Lower lobe of right lung (tissue), 2 donors: ENCODE measurements at regions not wholly inside any gene's neighbourhood (a gene's known extent, or its start where the extent isn't known, plus 50 kb on each side); places are given as distances from the start of the nearest gene placed in this dataset.
A peak's percentile ranks its signal among the peaks of the same experiment; 100 is the strongest.

Source experiments
- ATAC-seq, 2 donors: fragments of 200-7000 bp; cut with Tn5 transposase; one replicate each; pipeline ENCODE4 v1.9.1; 2020 to 2022; ENCODE audit warnings: mild to moderate bottlenecking in 2 of 2, moderate library complexity in 2 of 2
- DNase-seq: peaks from one replicate; pipeline ENCODE4 v3.0.0-alpha.2; 2020
- H3K27ac ChIP-seq: fragments of 200-600 bp; one replicate; pipeline ENCODE4 v1.8.0; 2022
- H3K27me3 ChIP-seq: fragments of 200-600 bp; one replicate; pipeline ENCODE4 v1.8.0; 2022; ENCODE audit warnings: low read depth
- H3K36me3 ChIP-seq: fragments of 200-600 bp; one replicate; pipeline ENCODE4 v1.8.0; 2022; ENCODE audit warnings: mild to moderate bottlenecking
- H3K4me1 ChIP-seq: fragments of 200-600 bp; one replicate; pipeline ENCODE4 v1.8.0; 2022
- H3K4me3 ChIP-seq: fragments of 200-600 bp; one replicate; pipeline ENCODE4 v1.8.0; 2022; ENCODE audit warnings: mild to moderate bottlenecking
- H3K9me3 ChIP-seq: fragments of 200-600 bp; one replicate; pipeline ENCODE4 v1.8.0; 2022
- CTCF ChIP-seq: fragments of 200-600 bp; IDR thresholded peaks from one replicate; pipeline ENCODE4 v1.8.0; 2022; ENCODE audit warnings: antibody characterized with exemption, mild to moderate bottlenecking
- intact Hi-C: fragments of 100-400 bp; cut with DNase I; formaldehyde crosslinking; loops from one replicate; pipeline ENCODE4 v1.11.0; 2022
- donor health status: DM: no; HTN: yes; CAD: no; lungs with severe emphysema.

GRCh38 chr16:16797239-16797638 is 418.3 kb downstream of the NPIPA7 start:
- H3K27ac ChIP-seq = no peak overlapping the region
- H3K4me1 ChIP-seq = no peaks in the 10 kb centered on the region
- H3K27me3 ChIP-seq = no peaks in the 10 kb centered on the region
- H3K36me3 ChIP-seq = no peaks in the 10 kb centered on the region
- no peaks in the 10 kb centered on the region for H3K9me3 ChIP-seq
- intact Hi-C loops = no loop called here
- H3K4me3 ChIP-seq = no peak overlapping the region
- no peak for TF ChIP-seq CTCF
- DNase-seq (no peak), ATAC-seq (no peak)

GRCh38 chr16:16798504-16798903 is 419.6 kb downstream of the NPIPA7 start:
- intact Hi-C loops = no loop called here
- Histone ChIP-seq H3K4me3 (no peak overlapping the region), H3K27ac (no peak overlapping the region), H3K27me3 (no peaks in the 10 kb centered on the region), H3K36me3 (no peaks in the 10 kb centered on the region), H3K4me1 (no peaks in the 10 kb centered on the region), H3K9me3 (no peaks in the 10 kb centered on the region)
- DNase-seq (no peak), ATAC-seq (no peak)
- no peak for TF ChIP-seq CTCF

GRCh38 chr16:16805809-16806208 is 426.9 kb downstream of the NPIPA7 start:
- H3K4me3 ChIP-seq = no peak overlapping the region
- H3K36me3 ChIP-seq = no peaks in the 10 kb centered on the region
- intact Hi-C loops = no loop called here
- no peak for DNase-seq
- no peak for ATAC-seq
- no peaks in the 10 kb centered on the region for H3K9me3 ChIP-seq
- H3K4me1 ChIP-seq = no peaks in the 10 kb centered on the region
- no peak for TF ChIP-seq CTCF
- peaks cover 12% of the 10 kb centered on the region for H3K27me3 ChIP-seq
- no peak overlapping the region for H3K27ac ChIP-seq

GRCh38 chr16:16815641-16816040 is 436.7 kb downstream of the NPIPA7 start:
- Histone ChIP-seq H3K9me3 (no peaks in the 10 kb centered on the region), H3K27ac (no peak overlapping the region), H3K4me1 (no peaks in the 10 kb centered on the region), H3K4me3 (no peak overlapping the region), H3K27me3 (peaks cover 11% of the 10 kb centered on the region), H3K36me3 (no peaks in the 10 kb centered on the region)
- intact Hi-C loops = no loop called here
- no peak for TF ChIP-seq CTCF
- ATAC-seq (no peak), DNase-seq (no peak)

- intact Hi-C loops = no loop called here
- H3K27ac ChIP-seq = no peak overlapping the region
- peaks cover 4% of the 10 kb centered on the region for H3K27me3 ChIP-seq
- no peak overlapping the region for H3K4me3 ChIP-seq
- ATAC-seq = peak in 1 of 2 donors; percentile 47
- TF ChIP-seq CTCF = no peak
- H3K9me3 ChIP-seq = peaks cover 9% of the 10 kb centered on the region
- no peaks in the 10 kb centered on the region for H3K36me3 ChIP-seq
- H3K4me1 ChIP-seq = no peaks in the 10 kb centered on the region
- no peak for DNase-seq
Observed at GRCh38 chr16:16817196-16817595, 438.3 kb downstream of the NPIPA7 start.

- intact Hi-C loops = no loop called here
- Histone ChIP-seq H3K4me1 (no peaks in the 10 kb centered on the region), H3K36me3 (no peaks in the 10 kb centered on the region), H3K27ac (no peak overlapping the region), H3K27me3 (no peaks in the 10 kb centered on the region), H3K4me3 (no peak overlapping the region), H3K9me3 (peaks cover 9% of the 10 kb centered on the region)
- DNase-seq = no peak
- no peak for ATAC-seq
- no peak for TF ChIP-seq CTCF
Observed at GRCh38 chr16:16821261-16821660, 442.3 kb downstream of the NPIPA7 start.
